GM21447 (cell line): ENCODE measurements at regions not wholly inside any gene's neighbourhood (a gene's known extent, or its start where the extent isn't known, plus 50 kb on each side); places are given as distances from the start of the nearest gene placed in this dataset.
"Not testable (repeated sequence)": the region's sequence is repeated elsewhere in the genome, so short reads cannot be mapped to it uniquely, and the experiment has no call there.

Experiments
- ATAC-seq: cut with Tn5 transposase; IDR thresholded peaks from one replicate; pipeline ENCODE4 v1.9.1; 2021; ENCODE audit not compliant: unreplicated experiment

DNA sequence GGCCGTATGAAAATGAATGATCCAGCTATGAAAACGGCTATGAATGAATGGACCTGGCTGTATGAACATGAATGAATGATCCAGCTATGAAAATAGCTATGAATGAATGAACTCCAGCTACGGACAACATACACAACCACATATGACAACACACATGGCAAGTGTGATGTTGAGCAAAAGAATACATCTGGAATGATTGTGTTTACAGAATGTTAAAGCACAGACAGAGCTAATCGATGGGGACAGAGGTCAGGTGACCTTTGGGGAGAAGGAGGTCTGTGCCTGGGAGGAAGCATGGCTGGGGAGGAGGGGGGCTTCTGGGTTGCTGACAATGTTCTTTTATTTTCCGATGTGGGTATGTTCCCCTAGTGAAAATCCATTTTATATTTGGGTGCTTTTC, 174.0 kb upstream of the WSCD1 start:
- ATAC-seq: no peak

DNA sequence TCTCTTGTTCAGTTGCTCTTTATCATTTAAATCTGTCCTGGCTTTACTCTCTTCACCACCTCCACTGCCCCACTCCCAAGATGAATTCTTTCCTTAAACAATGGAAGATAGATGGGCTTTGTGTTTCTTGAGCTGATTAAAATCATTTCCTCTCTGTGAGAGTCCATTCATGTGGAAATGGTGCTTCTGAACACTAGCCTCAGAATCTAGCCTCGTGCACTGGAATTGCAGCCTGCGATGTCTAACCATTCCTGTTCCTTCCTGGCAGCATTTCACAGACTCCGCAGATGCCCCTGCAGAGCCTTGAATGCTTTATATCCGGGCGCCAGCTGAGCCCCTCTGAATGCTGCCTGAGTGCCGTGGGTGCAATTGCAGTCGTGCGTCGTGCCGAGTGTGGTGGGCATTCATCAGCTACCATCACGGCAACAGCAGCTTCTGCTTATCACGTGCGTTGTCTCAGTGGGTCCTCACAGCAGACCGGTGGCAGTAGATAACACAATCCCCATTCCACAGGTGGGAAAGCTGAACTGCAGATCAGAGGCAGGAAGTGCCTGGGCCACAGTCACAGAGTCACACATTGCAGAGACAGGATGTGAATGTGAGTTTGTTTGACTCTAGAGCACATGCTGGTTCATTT, 172.8 kb upstream of the WSCD1 start:
- ATAC-seq: no peak

DNA sequence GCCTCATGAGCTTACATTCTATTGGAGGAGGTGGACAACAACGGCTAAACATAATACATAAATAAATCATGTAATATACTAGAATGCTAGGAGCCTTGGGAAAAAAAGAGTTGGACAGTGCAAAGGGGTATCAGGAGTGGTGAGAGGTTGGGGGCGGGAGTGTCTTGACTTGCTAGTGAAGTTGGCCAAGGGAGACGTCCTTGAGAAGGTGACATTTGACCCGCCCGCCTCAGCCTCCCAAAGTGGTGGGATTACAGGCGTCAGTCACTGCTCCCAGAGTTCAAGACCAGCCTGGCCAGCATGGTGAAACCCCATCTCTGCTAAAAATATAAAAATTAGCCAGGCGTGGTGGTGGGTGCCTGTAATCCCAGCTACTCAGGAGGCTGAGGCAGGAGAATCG, 172.2 kb upstream of the WSCD1 start:
- not testable (repeated sequence) for ATAC-seq

DNA sequence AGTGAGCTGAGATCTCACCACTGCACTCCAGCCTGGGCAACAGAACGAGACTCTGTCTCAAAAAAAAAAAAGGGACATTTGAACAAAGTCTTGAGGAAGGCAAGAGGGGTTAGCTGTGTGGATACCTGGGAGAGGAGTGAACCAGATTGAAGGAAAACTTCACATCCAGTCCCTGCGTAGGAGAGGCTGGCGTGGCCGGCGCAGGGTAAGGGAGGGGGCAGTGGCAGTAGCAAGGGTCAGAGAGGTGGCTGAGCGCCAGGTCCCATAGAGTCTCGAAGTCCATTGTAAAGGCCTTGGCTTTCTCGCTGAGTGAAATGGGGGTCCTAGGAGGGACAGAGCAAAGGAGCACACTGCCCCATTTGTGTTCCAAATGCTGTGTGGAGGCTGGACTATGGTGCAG, 171.8 kb upstream of the WSCD1 start:
- ATAC-seq: no peak

DNA sequence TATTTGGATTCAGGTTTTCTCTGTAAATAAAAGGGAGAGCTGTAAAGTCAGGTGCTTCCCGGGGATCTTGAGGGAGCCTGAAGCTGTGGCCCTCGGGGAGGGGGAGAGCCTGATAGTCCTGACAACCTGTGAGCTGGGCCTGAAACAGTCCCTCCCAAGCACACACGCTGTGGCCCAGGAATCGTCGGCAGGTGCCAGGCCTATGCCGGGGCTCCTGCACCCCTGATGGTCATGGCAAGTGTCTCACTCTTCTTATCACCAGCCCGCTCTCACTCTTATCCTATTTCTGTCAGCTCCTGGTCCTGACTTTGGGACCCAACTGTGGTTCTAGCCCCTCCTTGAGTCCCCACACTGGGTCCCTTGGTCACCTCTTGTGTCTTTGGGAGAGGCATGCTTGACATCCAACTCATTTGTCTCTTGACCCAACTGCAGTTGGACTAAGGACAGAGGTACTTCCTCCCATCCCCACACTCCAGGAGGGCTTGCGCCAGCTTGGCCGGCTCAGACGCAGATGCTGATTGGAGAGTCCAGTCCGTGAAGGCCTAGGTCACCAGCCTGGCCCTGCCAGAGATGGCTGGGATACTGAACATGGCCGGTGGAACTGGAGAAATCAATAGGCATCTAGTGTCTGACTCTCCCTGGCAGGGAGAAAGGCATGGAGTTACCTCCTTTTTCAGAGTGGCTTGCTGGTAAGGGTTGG, 170.5 kb upstream of the WSCD1 start:
- ATAC-seq: no peak

DNA sequence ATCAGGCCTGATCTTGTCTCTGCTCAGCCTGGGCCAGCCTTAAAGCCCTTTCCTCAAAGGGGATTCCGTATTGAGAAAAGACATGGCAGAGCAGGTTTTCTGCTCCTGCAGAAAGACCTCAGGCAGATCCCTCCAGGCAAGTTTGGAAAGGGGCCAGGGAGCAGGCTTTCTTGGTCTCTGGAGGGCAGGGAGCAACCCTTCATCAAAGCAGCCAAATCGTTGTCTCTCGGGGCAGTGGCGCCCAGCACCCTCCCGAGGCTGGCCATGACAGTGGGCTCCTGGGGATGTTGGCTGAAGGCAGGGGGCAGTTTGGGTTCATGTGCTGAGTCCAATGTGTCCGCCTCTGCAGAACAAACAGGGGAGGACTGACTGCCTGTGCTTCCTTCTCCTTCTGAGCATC, 168.4 kb upstream of the WSCD1 start:
- ATAC-seq: no peak

DNA sequence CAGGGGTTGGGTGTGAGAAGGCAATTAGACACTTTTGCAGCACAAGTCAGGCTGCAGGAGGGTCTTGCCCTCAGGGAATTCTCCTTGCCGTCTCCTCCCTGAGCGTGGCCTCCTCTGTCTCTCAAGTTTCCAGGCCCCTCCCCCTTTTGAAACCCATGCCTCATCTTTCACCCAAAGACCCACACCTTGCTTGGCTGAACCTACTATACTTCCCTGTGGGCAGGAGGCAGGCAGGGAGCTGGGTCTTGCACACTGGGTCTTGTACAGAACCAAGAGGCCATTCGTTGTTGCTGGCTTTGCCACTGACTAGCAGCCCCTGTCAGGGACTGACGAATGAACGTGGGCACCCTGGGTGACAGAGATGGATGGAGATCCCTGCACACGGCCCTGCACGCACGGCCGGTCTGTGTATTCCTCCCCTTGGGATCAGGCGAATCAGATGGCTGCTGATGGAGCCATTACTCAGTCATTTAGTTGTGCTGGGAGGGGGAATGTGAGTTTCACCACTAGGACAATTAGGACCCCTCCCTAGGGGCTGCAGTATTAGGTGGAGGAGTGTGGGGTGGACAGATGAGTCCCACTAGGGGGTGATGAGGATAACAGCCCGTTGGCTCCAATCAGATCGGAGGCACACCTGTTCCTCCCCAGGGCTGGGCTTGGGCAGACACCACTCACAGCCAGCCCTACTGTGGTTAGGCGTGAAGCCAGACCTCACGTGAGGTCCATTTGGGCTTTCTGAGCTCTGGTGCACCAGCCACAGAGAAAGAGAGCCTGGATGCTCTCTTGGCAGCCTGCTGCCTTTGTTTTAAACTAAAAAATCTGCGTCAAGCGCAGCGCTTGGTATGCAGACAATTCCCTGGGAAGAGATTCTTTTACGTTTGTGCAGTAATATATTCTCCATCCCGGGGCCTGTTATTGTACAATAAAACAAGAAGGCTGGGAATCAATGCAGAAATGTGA, 167.7 kb upstream of the WSCD1 start:
- no peak for ATAC-seq

DNA sequence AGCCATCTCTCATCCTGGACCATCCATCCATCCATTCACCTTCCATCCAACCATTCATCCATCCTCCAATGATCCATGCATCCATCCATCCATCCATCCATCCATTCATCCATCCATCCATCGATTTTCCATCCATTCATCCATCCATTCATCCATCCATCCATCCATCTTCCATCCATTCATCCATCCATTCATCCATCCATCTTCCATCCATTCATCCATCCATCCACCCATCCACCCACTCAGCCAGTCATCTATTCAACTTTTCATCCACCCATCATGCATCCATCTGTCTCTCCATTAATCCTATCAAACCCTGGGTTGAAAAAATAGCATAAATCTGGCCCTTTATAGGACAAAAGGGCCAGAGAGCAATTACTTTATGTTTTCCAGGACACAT, 158.3 kb upstream of the WSCD1 start:
- ATAC-seq: no peak

DNA sequence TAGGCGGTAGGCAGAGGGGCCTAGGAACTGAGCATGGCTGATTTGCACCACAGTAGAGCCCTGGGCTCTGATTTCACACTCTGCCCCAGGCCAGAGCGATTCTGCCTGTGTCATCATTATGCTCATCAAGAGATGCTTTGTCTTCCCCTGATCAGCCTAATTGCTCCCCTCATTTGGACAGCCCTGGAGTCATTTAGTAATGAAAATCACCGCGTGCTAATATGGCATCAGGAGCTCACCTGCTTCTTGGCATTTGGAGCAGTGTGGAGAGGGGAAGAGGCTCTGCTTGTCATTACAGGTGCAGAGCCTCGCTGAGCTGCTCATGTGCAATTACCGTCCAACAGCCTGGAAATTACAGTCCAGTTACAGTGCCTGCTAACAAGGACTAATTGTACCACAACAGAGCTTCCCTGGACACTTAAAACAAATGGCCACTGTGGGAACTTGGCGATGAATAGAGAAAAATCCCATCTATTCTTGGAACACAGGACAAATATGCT, 157.1 kb upstream of the WSCD1 start:
- no peak for ATAC-seq

DNA sequence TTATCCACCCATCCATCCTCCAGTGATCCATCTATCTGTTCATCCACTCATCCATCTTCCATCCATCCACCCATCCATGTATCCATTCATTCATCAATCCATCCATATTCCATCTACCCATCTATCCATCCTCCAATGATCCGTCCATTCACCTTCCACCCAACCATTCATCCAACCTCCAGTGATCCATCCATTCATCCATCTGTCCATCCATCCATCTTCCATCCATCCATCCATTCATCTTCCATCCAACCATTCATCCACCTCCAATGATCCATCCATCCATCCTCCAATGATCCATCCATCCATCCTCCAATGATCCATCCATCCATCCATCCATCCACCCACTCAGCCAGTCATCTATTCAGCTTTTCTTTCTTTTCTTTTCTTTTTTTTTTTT, 156.5 kb upstream of the WSCD1 start:
- ATAC-seq: no peak

DNA sequence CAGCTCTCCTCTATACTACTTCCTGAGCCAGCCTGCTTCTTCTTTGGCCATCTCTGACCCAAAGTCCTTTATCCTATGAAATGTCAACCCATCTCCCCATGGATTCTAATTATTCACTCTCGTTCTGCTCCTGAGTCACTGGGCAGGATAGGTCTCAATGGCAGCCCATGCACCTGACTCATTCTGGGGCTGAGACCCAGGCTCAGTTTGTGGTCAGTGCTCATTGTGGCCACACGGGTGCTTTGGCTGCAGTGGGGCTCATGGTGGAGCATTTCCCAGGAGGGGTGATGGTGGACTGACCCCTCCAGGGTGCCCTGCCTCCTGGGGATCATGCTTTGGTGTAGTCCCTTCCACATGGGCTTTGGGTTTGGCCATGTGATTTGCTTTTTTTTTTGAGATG, 154.8 kb upstream of the WSCD1 start:
- no peak for ATAC-seq

DNA sequence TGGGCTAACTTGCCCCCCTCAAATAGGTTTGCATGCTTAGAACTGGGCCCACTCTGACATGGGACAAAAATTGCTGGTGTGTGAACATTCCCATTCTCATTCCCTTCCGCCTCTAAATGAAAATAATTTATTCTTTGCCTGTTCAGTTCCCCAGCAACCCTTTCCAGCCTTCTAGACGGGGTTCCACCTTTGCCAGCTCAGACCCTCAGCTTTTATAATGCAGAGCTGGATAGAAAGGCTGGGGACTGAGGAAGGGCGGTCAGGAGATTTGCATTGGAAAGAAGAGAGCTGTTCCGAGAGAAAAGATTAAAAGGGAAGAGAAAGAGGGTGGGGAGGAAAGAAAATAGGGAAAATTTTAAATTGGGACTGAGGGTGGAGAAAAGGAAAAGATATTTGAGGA, 151.1 kb upstream of the WSCD1 start:
- ATAC-seq: no peak

DNA sequence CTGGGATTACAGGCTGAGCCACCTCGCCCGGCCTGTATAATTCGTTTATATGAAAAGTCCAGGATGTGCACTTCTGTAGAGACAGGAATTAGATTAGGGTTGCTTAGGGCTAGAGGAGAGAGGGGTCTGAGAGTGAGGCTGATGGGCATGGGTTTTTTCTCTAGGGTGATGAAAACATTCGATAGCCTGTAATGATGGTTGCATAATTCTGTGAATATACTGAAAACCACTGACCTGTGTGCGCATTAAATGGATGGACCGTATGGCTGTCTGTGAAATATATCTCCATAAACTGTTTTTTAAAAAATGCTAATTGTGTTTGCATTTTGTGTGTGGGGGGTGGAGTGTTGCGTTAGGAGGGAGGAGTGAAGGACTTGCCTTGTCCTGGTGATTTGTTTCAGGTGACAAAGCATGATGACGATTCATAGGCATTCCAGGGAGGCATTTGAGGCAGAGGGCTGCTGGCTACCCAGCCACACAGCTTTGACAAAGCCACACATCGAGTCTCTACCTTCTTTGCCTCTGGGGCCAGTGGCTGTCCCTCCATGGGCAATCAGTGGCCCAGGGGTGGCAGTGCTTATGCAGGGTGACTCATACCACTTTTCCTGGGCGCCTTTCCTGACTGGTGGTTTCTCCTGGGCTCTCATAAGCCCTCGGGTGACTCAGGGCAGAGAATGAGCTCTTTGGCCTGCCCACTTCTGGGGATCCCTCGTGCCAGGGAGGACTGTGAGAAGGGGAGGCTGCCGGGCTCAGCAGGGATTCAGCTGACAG, 148.5 kb upstream of the WSCD1 start:
- ATAC-seq: no peak

DNA sequence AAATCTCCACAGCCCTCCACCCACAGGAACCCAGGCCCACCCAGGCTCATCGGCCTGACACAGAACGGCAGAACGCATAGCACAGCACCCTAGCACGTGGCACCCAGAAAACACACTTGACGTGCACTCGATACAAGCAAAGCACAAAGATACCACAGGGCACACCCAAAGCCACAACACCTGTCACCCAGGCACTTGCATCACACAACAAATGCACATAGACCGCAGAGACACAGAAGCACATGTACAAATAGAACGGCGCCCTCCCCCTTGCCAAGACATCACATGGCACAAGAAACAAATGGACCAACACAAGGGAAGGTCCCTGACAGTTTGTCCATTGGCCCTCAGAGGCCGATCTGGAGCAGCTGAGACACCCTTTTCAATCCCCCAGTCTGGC, 147.7 kb upstream of the WSCD1 start:
- ATAC-seq: no peak

DNA sequence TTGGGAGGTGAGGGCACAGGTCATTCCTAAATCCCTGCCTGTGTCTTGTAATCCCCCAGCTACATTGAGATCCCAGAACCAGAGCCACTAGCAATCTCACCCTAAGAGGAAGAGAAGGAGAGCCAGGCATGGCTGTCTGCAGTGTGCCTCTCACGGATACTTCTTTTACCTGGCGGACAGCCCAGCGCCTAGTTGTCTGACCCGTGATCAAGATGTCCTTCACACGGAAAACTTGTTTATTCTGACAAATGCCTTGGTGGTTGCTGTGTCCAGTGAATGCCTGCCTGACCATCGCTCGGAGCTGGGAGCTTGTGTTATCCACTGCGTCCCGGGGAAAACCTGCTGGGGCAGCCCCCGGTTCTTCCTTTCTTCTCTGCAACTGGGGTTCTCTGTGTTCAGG, 140.5 kb upstream of the WSCD1 start:
- no peak for ATAC-seq

DNA sequence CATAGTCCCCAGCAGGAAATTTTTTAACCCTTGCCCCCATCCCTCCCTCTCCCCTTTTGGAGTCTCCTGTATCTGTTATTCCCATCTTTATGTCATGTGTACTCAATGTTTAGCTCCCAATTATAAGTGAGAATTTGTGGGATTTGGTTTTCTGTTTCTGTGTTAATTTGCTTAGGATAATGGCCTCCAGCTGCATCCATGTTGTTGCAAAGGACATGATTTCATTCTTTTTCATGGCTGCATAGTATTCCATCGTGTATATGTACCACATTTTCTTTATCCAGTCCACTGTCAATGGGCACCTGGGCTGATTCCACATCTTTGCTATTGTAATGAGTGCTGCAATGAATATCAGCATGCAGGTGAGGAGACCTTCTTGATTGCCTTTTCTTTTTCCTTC, 139.6 kb upstream of the WSCD1 start:
- not testable (repeated sequence) for ATAC-seq

DNA sequence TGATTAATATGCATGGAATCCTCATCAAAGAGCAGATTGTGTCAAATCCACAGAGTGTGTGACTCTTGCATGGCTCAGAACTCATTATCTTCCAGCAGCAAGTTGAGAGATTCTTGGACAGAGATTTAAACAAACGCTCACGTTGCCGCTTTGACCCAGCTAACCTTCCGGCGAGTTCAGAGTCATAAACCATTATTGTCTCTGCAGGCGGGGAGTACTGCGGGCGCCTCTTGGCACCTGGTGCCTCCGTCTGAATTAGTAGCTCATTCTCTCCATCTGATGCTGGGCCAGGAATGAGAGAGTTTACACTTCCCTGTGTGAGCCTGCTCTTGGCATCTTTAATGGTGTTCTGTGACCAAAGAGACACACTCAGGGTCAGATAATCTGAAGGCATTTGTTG, 138.6 kb upstream of the WSCD1 start:
- no peak for ATAC-seq

DNA sequence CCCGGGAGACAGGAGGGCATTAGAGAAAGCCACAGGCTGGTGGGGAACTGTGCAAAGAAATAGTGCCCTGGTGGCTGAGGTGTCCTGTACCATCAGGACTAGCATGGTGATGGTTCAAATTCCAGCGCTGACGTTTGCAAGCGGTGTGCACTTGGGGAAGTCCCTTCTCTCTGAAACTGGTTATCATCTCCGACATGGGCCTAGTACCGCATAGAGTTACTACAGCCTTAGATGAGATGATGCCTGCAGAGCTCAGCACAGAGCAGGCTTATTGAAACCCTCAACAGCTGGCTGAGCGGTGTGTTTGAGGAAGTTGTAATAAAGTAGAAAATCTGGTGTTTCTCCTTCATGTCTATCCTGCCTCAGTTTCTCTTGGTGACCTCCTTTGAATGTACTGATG, 136.7 kb upstream of the WSCD1 start:
- no peak for ATAC-seq

DNA sequence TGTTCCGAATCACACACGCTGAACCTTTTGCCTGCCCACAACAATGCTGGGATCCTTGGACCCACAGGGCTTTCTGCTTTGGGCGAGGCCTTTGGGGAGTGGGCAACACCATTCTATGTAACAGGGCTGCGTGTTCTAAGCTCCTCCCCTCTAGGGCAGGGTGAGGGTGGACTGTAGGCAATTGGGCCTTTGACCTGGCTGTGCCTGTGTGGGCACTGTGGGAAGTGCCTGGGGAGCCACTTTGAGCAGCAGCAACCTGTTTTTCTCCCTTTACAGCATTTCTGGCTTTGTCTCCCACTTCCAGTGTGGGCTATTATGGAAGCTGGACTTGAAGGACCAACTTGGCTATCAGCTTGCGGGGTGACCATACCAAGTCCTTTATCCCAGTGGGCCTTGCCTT, 128.9 kb upstream of the WSCD1 start:
- no peak for ATAC-seq

DNA sequence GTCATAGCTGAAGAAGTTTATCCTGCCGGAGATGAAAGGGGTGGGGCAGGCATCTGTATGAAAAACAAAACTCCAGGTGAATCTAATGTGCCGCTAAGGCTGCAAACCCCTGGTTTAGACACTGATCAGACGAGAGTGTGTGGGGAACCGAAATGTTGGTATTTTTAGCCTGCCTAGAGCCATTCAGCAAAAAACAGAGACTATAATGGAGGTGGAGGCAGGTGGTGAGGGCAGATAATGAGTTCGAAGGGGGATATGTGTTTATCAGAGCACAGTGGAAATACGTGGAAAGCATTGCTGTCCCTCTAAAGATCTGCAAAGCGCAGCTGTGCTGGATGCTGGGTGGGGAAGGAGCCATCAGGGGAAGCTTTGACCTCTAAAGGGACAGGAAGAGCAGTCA, 127.5 kb upstream of the WSCD1 start:
- ATAC-seq: no peak

DNA sequence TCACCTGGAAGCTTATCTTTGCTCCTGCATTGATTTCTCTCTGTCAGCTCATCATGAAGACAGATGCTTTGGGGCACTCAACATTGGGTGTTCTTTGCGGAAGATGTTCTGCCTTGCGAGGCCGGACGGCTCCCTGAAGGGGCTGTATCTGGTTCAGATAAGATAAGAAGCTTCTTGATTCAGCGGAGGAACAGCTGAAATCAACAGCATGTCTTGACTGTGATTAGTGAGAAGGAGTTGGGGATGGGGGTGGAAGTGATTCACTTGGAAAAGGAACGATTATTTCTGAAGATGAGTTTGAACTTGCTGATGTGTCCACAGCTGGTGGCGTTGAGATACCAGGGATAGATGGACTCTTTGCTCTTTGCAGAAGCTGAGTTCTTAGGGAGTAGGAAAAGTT, 126.9 kb upstream of the WSCD1 start:
- no peak for ATAC-seq
